ENCODE measurements at regions not wholly inside any gene's neighbourhood (a gene's known extent, or its start where the extent isn't known, plus 50 kb on each side); places are given as distances from the start of the nearest gene placed in this dataset.

DNA sequence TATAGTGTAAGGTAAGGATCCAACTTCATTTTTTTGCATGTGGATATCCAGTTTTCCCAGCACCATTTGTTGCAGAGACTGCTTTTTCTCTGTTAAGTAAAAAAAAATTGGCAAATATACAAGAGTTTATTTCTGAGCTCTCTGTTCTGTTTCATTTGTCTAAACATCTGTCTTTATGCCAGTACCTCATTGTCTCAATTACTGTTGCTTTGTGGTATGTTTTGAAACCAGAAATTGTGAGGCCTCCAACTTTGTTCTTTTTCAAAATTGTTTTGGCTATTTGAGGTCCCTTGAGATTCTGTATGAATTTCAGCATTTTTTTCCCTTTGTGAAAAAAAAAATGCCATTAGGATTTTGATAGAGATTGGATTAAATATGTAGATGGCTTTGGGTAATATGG is 150.5 kb downstream of the MINAR1 start:
- H3K27ac Mint-ChIP-seq (ENCODE audit: unreplicated experiment), result no peak overlapping the region
- DNase-seq (ENCODE audit: low spot score), result no peak
- TF ChIP-seq, protein P1, sequence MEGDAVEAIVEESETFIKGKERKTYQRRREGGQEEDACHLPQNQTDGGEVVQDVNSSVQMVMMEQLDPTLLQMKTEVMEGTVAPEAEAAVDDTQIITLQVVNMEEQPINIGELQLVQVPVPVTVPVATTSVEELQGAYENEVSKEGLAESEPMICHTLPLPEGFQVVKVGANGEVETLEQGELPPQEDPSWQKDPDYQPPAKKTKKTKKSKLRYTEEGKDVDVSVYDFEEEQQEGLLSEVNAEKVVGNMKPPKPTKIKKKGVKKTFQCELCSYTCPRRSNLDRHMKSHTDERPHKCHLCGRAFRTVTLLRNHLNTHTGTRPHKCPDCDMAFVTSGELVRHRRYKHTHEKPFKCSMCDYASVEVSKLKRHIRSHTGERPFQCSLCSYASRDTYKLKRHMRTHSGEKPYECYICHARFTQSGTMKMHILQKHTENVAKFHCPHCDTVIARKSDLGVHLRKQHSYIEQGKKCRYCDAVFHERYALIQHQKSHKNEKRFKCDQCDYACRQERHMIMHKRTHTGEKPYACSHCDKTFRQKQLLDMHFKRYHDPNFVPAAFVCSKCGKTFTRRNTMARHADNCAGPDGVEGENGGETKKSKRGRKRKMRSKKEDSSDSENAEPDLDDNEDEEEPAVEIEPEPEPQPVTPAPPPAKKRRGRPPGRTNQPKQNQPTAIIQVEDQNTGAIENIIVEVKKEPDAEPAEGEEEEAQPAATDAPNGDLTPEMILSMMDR (IDR thresholded peaks at IDR 0.05; ENCODE audit: unreplicated experiment), result no peak
- H3K36me3 Mint-ChIP-seq (ENCODE audit: low read depth, unreplicated experiment), result no peaks in the 10 kb centered on the region
- no peaks in the 10 kb centered on the region for H3K27me3 Mint-ChIP-seq (ENCODE audit: unreplicated experiment)
- H3K9me3 Mint-ChIP-seq (ENCODE audit: unreplicated experiment), result no peaks in the 10 kb centered on the region
- no peak overlapping the region for H3K4me3 Mint-ChIP-seq (ENCODE audit: unreplicated experiment)
- no peaks in the 10 kb centered on the region for H3K4me1 Mint-ChIP-seq (ENCODE audit: unreplicated experiment)

DNA sequence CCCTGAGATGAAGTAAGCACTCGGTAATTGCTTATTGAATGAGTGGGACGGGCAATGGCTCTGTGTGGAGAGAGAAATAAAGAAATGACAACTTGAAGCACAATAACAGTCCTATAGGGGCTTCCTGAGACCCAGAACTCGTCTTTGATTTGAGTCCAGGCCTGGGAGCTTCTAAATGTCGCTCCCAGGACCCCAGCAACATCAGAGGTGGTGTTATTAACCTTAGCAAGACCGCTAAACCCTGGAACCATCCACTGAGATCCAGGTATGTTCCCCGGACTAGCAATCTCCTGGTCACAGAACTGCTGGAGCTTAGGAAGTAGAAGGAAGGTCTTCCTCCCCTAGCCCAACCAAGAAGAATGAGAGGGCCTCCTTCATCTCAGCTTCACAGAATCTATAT is 160.0 kb downstream of the MINAR1 start:
- H3K27me3 Mint-ChIP-seq (ENCODE audit: unreplicated experiment), result no peaks in the 10 kb centered on the region
- no peaks in the 10 kb centered on the region for H3K9me3 Mint-ChIP-seq (ENCODE audit: unreplicated experiment)
- TF ChIP-seq, protein P1 (IDR thresholded peaks at IDR 0.05; ENCODE audit: unreplicated experiment), result no peak

DNA sequence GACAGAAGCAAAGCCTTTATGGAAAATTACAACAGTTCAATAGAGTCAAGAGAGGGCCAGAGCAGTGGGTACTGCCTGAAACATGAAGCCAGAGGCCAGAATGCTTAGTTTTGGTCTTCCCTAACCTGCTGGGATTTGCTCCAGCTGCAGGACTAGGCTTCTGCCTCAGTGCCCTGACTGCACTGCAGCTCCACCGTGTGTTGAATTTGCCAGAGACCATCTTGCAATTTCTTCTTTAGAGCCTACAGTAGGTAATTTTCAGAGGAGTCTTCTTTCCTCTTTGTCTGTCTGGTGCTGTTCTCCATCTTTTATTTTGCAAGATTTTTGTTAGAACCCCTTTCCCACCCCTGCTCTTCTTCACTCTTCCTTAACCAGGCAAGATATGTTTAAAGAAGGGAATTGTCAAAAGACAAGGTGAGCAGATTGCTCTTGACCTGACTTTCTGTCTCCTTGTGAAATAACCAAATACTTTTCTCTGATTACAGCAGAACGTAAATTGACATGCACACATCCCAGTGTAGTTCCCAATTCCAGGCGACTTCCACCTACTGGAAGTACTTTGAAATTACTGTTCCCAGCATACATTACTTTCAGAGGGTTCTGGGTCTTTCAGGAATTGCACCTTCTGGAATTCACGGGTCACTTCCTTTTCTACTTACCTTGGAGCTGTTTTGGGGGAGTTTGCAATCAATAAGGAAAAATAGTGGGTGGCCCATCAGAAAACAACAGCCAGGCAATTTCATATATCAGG is 161.2 kb downstream of the MINAR1 start:
- H3K27me3 Mint-ChIP-seq (ENCODE audit: unreplicated experiment), result no peaks in the 10 kb centered on the region
- DNase-seq (ENCODE audit: low spot score), result no peak
- TF ChIP-seq, protein P1 (IDR thresholded peaks at IDR 0.05; ENCODE audit: unreplicated experiment), result peak; percentile 44

More for the DNA sequence above, 160.0 kb downstream of the MINAR1 start:
- Mint-ChIP-seq H3K4me1 (ENCODE audit: unreplicated experiment) (no peaks in the 10 kb centered on the region), H3K4me3 (ENCODE audit: unreplicated experiment) (no peak overlapping the region), H3K27ac (ENCODE audit: unreplicated experiment) (no peak overlapping the region), H3K36me3 (ENCODE audit: low read depth, unreplicated experiment) (no peaks in the 10 kb centered on the region)
- DNase-seq (ENCODE audit: low spot score), result no peak

DNA sequence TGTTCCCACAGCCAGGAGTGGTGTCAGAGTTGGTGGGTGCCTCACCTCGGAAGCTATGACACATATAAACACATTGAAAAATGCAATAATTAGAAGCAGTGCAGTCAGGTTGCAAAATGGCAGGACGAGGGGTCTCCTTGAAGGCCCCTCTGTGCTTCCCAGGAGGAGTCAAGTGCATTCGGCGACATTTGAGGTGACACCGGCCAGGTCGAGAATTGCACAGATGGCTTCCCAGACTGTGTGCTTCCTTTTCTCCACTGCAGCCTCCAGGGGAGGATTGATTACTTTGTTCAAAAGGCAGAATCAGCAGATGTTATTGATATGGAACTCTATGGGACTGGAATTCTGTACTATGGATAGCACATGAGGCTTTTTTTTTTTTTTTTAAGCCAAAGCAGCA is 163.2 kb downstream of the MINAR1 start:
- Mint-ChIP-seq H3K4me1 (ENCODE audit: unreplicated experiment) (no peaks in the 10 kb centered on the region), H3K9me3 (ENCODE audit: unreplicated experiment) (no peaks in the 10 kb centered on the region), H3K27ac (ENCODE audit: unreplicated experiment) (no peak overlapping the region), H3K36me3 (ENCODE audit: low read depth, unreplicated experiment) (no peaks in the 10 kb centered on the region), H3K27me3 (ENCODE audit: unreplicated experiment) (no peaks in the 10 kb centered on the region), H3K4me3 (ENCODE audit: unreplicated experiment) (no peak overlapping the region)
- no peak for DNase-seq (ENCODE audit: low spot score)
- TF ChIP-seq, protein P1 (IDR thresholded peaks at IDR 0.05; ENCODE audit: unreplicated experiment), result no peak

More for the DNA sequence above, 161.2 kb downstream of the MINAR1 start:
- Mint-ChIP-seq H3K4me1 (ENCODE audit: unreplicated experiment) (no peaks in the 10 kb centered on the region), H3K27ac (ENCODE audit: unreplicated experiment) (no peak overlapping the region), H3K4me3 (ENCODE audit: unreplicated experiment) (no peak overlapping the region), H3K36me3 (ENCODE audit: low read depth, unreplicated experiment) (no peaks in the 10 kb centered on the region), H3K9me3 (ENCODE audit: unreplicated experiment) (no peaks in the 10 kb centered on the region)

DNA sequence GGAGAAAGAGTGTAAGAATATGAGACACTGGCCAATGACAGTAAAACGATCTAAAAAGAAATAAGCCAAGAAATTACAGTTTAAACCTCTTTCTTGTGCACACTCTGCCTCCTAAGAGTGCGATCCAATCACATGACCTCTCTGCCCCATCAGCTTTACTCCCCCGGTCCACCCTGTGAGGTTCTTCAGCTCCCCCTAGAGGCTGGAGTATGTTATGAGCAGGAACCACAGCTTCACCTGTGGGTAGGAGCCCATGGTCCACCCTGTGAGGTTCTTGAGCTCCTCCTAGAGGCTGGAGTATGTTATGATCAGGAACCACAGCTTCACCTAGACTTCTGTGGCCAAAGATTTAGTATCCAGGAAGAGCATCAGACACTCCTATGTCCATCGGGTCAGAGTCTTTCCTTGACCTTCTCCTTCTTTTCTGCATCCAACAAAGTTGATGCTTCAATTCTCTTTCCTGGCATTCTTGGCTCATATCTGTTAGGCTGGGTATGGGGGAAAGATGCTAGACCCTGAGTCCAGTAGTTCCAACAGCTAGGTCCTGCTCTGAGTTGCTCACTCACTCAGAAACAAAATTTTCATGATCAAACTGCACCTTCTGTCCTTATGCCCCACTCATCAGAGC is 164.0 kb downstream of the MINAR1 start:
- TF ChIP-seq, protein P1 (IDR thresholded peaks at IDR 0.05; ENCODE audit: unreplicated experiment), result peak; percentile 92
- H3K4me3 Mint-ChIP-seq (ENCODE audit: unreplicated experiment), result no peak overlapping the region
- no peak overlapping the region for H3K27ac Mint-ChIP-seq (ENCODE audit: unreplicated experiment)
- DNase-seq (ENCODE audit: low spot score), result peak; percentile 70
- H3K4me1 Mint-ChIP-seq (ENCODE audit: unreplicated experiment), result no peaks in the 10 kb centered on the region
- no peaks in the 10 kb centered on the region for H3K27me3 Mint-ChIP-seq (ENCODE audit: unreplicated experiment)
- H3K9me3 Mint-ChIP-seq (ENCODE audit: unreplicated experiment), result no peaks in the 10 kb centered on the region
- no peaks in the 10 kb centered on the region for H3K36me3 Mint-ChIP-seq (ENCODE audit: low read depth, unreplicated experiment)

All from endothelial cell (in vitro differentiated cells).